NB4 (cell line): ENCODE measurements at regions not wholly inside any gene's neighbourhood (a gene's known extent, or its start where the extent isn't known, plus 50 kb on each side); places are given as distances from the start of the nearest gene placed in this dataset.

Experiments used
- DNase-seq: peaks from one replicate; pipeline ENCODE4 v3.0.0; 2010; ENCODE audit warnings: low read depth
- H3K4me3 ChIP-seq: one replicate; pipeline ENCODE4 v1.5.1; 2011; ENCODE audit warnings: mild to moderate bottlenecking, low read depth, low read length, moderate library complexity
- CTCF ChIP-seq: IDR thresholded peaks from one replicate; pipeline ENCODE4 v1.5.1; 2012; ENCODE audit warnings: low read depth, low read length
- MAX ChIP-seq: IDR thresholded peaks from 2 replicates; pipeline ENCODE4 v1.6.1; 2011; ENCODE audit warnings: low read depth, low read length
- MYC ChIP-seq: IDR thresholded peaks from 2 replicates; pipeline ENCODE4 v1.6.1; 2011; ENCODE audit warnings: low read depth, low read length
- POLR2A ChIP-seq: IDR thresholded peaks from 2 replicates; pipeline ENCODE4 v1.6.1; 2011; ENCODE audit warnings: mild to moderate bottlenecking; ENCODE audit not compliant: insufficient read length; ENCODE audit errors: extremely low read depth

- no peak for DNase-seq
- TF ChIP-seq MAX, result no peak
- TF ChIP-seq CTCF, result no peak
- no peak for TF ChIP-seq POLR2A
- TF ChIP-seq MYC, result no peak
- no peak overlapping the region for H3K4me3 ChIP-seq
Observed at GRCh38 chr7:25495342-25496250, 267.3 kb upstream of the NPVF start.

- DNase-seq, result peak; percentile 86
- no peak for TF ChIP-seq POLR2A
- TF ChIP-seq MYC, result no peak; the same call in 1 of the 2 replicates
- TF ChIP-seq CTCF, result no peak
- no peak; the same call in 1 of the 2 replicates for TF ChIP-seq MAX
- peak overlapping the region; percentile 49 for H3K4me3 ChIP-seq
Observed at GRCh38 chr7:25496476-25497368, 268.4 kb upstream of the NPVF start.

- DNase-seq, result no peak
- no peak for TF ChIP-seq MAX
- TF ChIP-seq MYC, result no peak
- no peak for TF ChIP-seq POLR2A
- TF ChIP-seq CTCF, result no peak
- H3K4me3 ChIP-seq, result no peak overlapping the region
Observed at GRCh38 chr7:25500393-25500921, 272.2 kb upstream of the NPVF start.

GRCh38 chr7:25503306-25503705 is 275.0 kb upstream of the NPVF start:
- DNase-seq, result no peak
- no peak for TF ChIP-seq MYC
- TF ChIP-seq MAX, result no peak
- no peak for TF ChIP-seq POLR2A
- no peak for TF ChIP-seq CTCF
- H3K4me3 ChIP-seq, result no peak overlapping the region

GRCh38 chr7:25512061-25512687 is 283.9 kb upstream of the NPVF start:
- no peak overlapping the region for H3K4me3 ChIP-seq
- TF ChIP-seq POLR2A (no peak), MYC (no peak), MAX (no peak), CTCF (no peak)

More at GRCh38 chr7:25512061-25512687, 283.9 kb upstream of the NPVF start:
- DNase-seq, result no peak
